CD1c-positive myeloid dendritic cell (primary cell): ENCODE measurements at regions not wholly inside any gene's neighbourhood (a gene's known extent, or its start where the extent isn't known, plus 50 kb on each side); places are given as distances from the start of the nearest gene placed in this dataset.
"Not testable (repeated sequence)": the region's sequence is repeated elsewhere in the genome, so short reads cannot be mapped to it uniquely, and the experiment has no call there.

ENCODE experiments used
- DNase-seq: peaks from one replicate; pipeline ENCODE4 v3.0.0-alpha.2; 2016; ENCODE audit errors: extremely low spot score

GRCh38 chr14:41295734-41296133, 310.9 kb upstream of the LRFN5 start:
- no peak for DNase-seq

GRCh38 chr14:41289025-41289424, 317.7 kb upstream of the LRFN5 start:
- no peak for DNase-seq

GRCh38 chr14:41285186-41285748, 321.4 kb upstream of the LRFN5 start:
- no peak for DNase-seq

GRCh38 chr14:41280745-41281144, 325.9 kb upstream of the LRFN5 start:
- no peak for DNase-seq

- DNase-seq: no peak
Observed at GRCh38 chr14:41277450-41277849, 329.2 kb upstream of the LRFN5 start.

GRCh38 chr14:41257476-41257875, 349.2 kb upstream of the LRFN5 start:
- no peak for DNase-seq

- no peak for DNase-seq
Observed at GRCh38 chr14:41235466-41235865, 371.2 kb upstream of the LRFN5 start.

GRCh38 chr14:41230683-41231082, 376.0 kb upstream of the LRFN5 start:
- no peak for DNase-seq

- DNase-seq: no peak
Observed at GRCh38 chr14:41229824-41230223, 376.9 kb upstream of the LRFN5 start.

GRCh38 chr14:41225433-41225832, 381.2 kb upstream of the LRFN5 start:
- DNase-seq: no peak

- no peak for DNase-seq
Observed at GRCh38 chr14:41222581-41222980, 384.1 kb upstream of the LRFN5 start.

GRCh38 chr14:41214978-41215377, 391.7 kb upstream of the LRFN5 start:
- DNase-seq: not testable (repeated sequence)

GRCh38 chr14:41201696-41202095, 405.0 kb upstream of the LRFN5 start:
- DNase-seq: no peak

- DNase-seq: no peak
Observed at GRCh38 chr14:41187868-41188267, 418.8 kb upstream of the LRFN5 start.

GRCh38 chr14:41171045-41171444, 435.6 kb upstream of the LRFN5 start:
- DNase-seq: no peak

- no peak for DNase-seq
Observed at GRCh38 chr14:41167040-41167439, 439.6 kb upstream of the LRFN5 start.

GRCh38 chr14:41154143-41154807, 452.4 kb upstream of the LRFN5 start:
- DNase-seq: no peak

GRCh38 chr14:41146391-41146790, 460.3 kb upstream of the LRFN5 start:
- DNase-seq: no peak

GRCh38 chr14:41144370-41144769, 462.3 kb upstream of the LRFN5 start:
- no peak for DNase-seq

GRCh38 chr14:41137741-41138140, 468.9 kb upstream of the LRFN5 start:
- no peak for DNase-seq

- no peak for DNase-seq
Observed at GRCh38 chr14:41130274-41130673, 476.4 kb upstream of the LRFN5 start.

- DNase-seq: no peak
Observed at GRCh38 chr14:41120402-41120801, 486.3 kb upstream of the LRFN5 start.

GRCh38 chr14:41096131-41096530, 510.5 kb upstream of the LRFN5 start:
- DNase-seq: no peak

GRCh38 chr14:41087056-41087455, 519.6 kb upstream of the LRFN5 start:
- no peak for DNase-seq
